Parathyroid adenoma (tissue), 2 donors: ENCODE measurements at regions not wholly inside any gene's neighbourhood (a gene's known extent, or its start where the extent isn't known, plus 50 kb on each side); places are given as distances from the start of the nearest gene placed in this dataset.

Experiments
- H2AFZ ChIP-seq: fragments of 300-600 bp; sonication (generic); one replicate; pipeline ENCODE4 v1.7.0; 2017; ENCODE audit warnings: antibody characterized with exemption, mild to moderate bottlenecking
- H3K27ac ChIP-seq: fragments of 300-600 bp; sonication (generic); one replicate; pipeline ENCODE4 v1.7.0; 2017
- H3K27me3 ChIP-seq: fragments of 300-600 bp; sonication (generic); one replicate; pipeline ENCODE4 v1.7.0; 2017; ENCODE audit warnings: low read length; ENCODE audit not compliant: control insufficient read depth, insufficient read depth
- H3K36me3 ChIP-seq: fragments of 300-600 bp; sonication (generic); one replicate; pipeline ENCODE4 v1.7.0; 2017; ENCODE audit warnings: low read length; ENCODE audit not compliant: control insufficient read depth, insufficient read depth
- H3K4me1 ChIP-seq: fragments of 300-600 bp; sonication (generic); one replicate; pipeline ENCODE4 v1.7.0; 2017; ENCODE audit warnings: control low read depth
- H3K4me2 ChIP-seq: fragments of 300-600 bp; sonication (generic); one replicate; pipeline ENCODE4 v1.7.0; 2017; ENCODE audit warnings: low read length
- H3K4me3 ChIP-seq: fragments of 300-600 bp; sonication (generic); one replicate; pipeline ENCODE4 v1.7.0; 2017; ENCODE audit warnings: low read depth, low read length
- H3K79me2 ChIP-seq: fragments of 300-600 bp; sonication (generic); one replicate; pipeline ENCODE4 v1.7.0; 2017; ENCODE audit warnings: control low read depth
- H3K9ac ChIP-seq: fragments of 300-600 bp; sonication (generic); one replicate; pipeline ENCODE4 v1.7.0; 2017; ENCODE audit warnings: mild to moderate bottlenecking
- H3K9me3 ChIP-seq: fragments of 300-600 bp; sonication (generic); one replicate; pipeline ENCODE4 v1.7.0; 2017; ENCODE audit warnings: low read length; ENCODE audit not compliant: control insufficient read depth
- TF ChIP-seq, protein P1 (sequence below): fragments of 300-600 bp; sonication (generic); IDR thresholded peaks from one replicate; pipeline ENCODE4 v1.7.0; 2017; ENCODE audit warnings: antibody characterized with exemption, mild to moderate bottlenecking
- donor health status: primary hyperparathyroidism.

DNA sequence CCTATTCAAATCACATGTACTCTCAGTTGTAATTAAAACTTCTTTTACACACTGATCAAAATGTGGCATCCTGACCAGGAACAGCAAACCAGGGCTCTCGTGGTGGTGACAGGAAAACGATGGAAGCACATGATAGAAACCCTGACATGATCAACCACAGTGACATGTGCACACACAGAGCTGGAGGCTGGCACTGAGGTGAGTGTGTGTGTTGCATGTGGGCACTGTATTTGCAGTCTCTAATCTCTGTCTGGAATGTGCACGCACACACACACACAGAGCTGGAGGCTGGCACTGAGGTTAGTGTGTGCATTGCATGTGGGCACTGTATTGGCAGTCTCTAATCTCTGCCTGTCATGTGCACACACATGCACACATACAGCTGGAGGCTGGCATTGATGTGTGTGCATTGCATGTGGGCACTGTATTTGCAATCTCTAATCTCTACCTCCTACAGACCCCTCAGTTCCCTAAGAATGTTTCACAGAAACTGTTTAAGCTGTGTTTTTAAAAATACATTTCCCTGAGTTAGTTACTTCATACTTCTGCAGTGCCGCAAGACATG lies 406.9 kb downstream of the SFMBT2 start:
- no peak overlapping the region for H3K9ac ChIP-seq
- H3K4me2 ChIP-seq = no peak overlapping the region
- H3K27ac ChIP-seq = no peak overlapping the region

DNA sequence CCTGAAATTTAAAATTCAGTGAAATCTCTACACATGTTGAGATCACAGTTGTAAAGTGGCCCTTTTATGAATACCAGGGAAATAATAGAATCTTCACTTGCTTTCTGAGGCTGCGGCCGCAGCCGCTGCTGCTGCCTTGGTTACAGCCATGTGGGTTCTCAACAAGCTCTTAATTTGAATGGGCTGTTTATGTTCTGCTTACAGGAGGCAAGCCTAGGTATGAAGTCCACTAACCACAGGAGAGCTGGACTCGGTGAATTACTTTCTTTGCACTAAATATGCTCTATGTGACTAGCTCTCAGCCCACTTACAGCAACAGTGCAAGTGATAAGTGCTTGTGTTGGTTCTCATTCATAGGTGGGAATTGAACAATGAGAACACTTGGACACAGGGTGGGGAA lies 410.8 kb downstream of the SFMBT2 start:
- Histone ChIP-seq H3K27ac (no peak overlapping the region), H3K79me2 (no peaks in the 10 kb centered on the region), H3K9me3 (no peaks in the 10 kb centered on the region), H3K27me3 (no peaks in the 10 kb centered on the region), H3K4me2 (no peak overlapping the region), H3K36me3 (no peaks in the 10 kb centered on the region), H3K9ac (no peak overlapping the region), H3K4me1 (no peaks in the 10 kb centered on the region), H2AFZ (no peak overlapping the region), H3K4me3 (no peak overlapping the region)
- TF ChIP-seq, protein P1, sequence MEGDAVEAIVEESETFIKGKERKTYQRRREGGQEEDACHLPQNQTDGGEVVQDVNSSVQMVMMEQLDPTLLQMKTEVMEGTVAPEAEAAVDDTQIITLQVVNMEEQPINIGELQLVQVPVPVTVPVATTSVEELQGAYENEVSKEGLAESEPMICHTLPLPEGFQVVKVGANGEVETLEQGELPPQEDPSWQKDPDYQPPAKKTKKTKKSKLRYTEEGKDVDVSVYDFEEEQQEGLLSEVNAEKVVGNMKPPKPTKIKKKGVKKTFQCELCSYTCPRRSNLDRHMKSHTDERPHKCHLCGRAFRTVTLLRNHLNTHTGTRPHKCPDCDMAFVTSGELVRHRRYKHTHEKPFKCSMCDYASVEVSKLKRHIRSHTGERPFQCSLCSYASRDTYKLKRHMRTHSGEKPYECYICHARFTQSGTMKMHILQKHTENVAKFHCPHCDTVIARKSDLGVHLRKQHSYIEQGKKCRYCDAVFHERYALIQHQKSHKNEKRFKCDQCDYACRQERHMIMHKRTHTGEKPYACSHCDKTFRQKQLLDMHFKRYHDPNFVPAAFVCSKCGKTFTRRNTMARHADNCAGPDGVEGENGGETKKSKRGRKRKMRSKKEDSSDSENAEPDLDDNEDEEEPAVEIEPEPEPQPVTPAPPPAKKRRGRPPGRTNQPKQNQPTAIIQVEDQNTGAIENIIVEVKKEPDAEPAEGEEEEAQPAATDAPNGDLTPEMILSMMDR = no peak

More for the DNA sequence above, 406.9 kb downstream of the SFMBT2 start:
- no peak overlapping the region for H2AFZ ChIP-seq
- no peaks in the 10 kb centered on the region for H3K79me2 ChIP-seq
- no peaks in the 10 kb centered on the region for H3K9me3 ChIP-seq
- no peak overlapping the region for H3K4me3 ChIP-seq
- TF ChIP-seq, protein P1 = no peak
- H3K27me3 ChIP-seq = no peaks in the 10 kb centered on the region
- no peaks in the 10 kb centered on the region for H3K36me3 ChIP-seq
- H3K4me1 ChIP-seq = no peaks in the 10 kb centered on the region

DNA sequence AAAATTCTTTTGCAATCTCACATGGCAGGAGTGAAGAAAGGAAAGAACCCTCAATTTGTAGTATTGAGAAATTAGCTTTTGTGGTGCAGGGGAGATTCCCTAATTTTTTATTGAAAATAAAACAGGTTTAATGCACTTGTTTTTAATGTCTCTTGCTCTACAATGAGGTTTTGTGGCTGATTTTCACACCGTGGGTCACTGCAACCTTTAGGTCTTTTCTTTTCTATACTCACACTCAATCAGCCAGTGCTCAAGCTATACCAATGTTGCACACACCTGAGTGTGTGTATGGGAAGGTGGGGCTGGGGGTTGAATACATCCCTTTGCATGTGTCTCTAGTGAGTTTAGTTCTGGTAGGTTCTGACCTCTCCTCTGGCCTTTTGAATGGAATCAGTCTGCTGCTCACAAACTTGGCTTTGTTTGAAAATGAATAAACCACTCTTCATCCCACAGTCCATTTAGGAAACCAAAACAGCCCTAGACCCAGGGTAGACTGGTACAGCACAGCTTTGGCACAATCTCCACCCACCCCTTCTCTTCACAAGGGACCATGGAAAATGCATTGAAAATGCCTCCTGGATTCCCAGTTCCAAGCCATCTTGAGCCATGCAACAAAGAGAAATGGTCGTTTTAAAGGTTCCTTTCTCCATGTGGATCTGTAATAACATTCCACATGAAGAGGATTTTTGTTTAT lies 411.5 kb downstream of the SFMBT2 start:
- no peak overlapping the region for H3K27ac ChIP-seq
- H3K4me1 ChIP-seq = no peaks in the 10 kb centered on the region
- H3K4me2 ChIP-seq = no peak overlapping the region
- no peak overlapping the region for H2AFZ ChIP-seq
- H3K9ac ChIP-seq = no peak overlapping the region
- TF ChIP-seq, protein P1 = no peak
- H3K9me3 ChIP-seq = no peaks in the 10 kb centered on the region
- H3K79me2 ChIP-seq = no peaks in the 10 kb centered on the region
- no peaks in the 10 kb centered on the region for H3K36me3 ChIP-seq
- no peak overlapping the region for H3K4me3 ChIP-seq
- H3K27me3 ChIP-seq = no peaks in the 10 kb centered on the region

DNA sequence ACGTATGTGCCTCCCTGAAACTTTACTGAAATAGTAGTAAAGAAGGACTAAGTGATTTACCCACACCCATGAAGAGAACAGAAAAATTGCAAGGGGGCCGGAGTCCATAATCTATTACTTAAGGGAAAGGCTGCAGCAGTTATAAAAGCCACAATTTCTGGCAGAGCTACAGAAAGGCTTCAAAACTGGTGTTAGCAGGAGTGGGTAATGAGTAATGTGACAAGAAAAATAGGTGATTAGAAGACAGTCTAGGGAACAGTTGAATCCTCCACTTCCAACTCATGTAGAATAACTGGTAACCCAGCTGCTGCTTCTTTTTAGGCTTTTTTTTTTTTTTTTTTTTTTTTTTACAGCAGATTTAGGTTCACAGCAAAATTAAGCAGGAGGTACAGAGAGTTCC lies 413.3 kb downstream of the SFMBT2 start:
- H3K27ac ChIP-seq = no peak overlapping the region
- H3K4me1 ChIP-seq = no peaks in the 10 kb centered on the region
- H3K4me2 ChIP-seq = no peak overlapping the region
- TF ChIP-seq, protein P1 = no peak
- no peaks in the 10 kb centered on the region for H3K79me2 ChIP-seq
- no peak overlapping the region for H3K9ac ChIP-seq
- no peak overlapping the region for H2AFZ ChIP-seq
- no peaks in the 10 kb centered on the region for H3K27me3 ChIP-seq
- no peaks in the 10 kb centered on the region for H3K36me3 ChIP-seq
- H3K4me3 ChIP-seq = no peak overlapping the region
- H3K9me3 ChIP-seq = no peaks in the 10 kb centered on the region

DNA sequence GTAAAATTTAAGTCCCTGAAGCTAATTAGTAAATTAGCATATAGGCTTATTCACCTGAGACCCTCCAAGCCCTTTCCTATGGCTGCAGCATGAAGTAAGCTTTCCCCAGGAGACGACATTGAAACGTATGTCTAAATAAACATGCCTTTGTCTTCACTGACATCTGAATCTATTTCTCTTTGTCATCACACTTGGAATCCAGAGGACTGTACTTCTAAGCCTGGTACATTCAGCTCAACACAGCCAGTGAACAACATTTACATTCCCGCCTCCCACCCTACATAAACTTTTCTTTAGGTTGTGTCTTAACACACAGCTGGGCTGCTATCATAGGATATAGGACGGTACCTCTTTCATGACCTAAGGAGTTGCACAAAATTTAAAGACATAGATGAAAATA lies 414.4 kb downstream of the SFMBT2 start:
- Histone ChIP-seq H3K36me3 (no peaks in the 10 kb centered on the region), H3K9ac (no peak overlapping the region), H3K9me3 (no peaks in the 10 kb centered on the region), H2AFZ (no peak overlapping the region), H3K4me3 (no peak overlapping the region), H3K27ac (no peak overlapping the region), H3K4me2 (no peak overlapping the region), H3K4me1 (no peaks in the 10 kb centered on the region), H3K27me3 (no peaks in the 10 kb centered on the region), H3K79me2 (no peaks in the 10 kb centered on the region)
- TF ChIP-seq, protein P1 = no peak
